Testis (tissue), 2 donors: ENCODE measurements at regions not wholly inside any gene's neighbourhood (a gene's known extent, or its start where the extent isn't known, plus 50 kb on each side); places are given as distances from the start of the nearest gene placed in this dataset.

Experiments used
- CTCF ChIP-seq, 3 experiments: fragments of 450-650 bp in 2 of 3; fragments of 200-600 bp in 1 of 3; sonication (generic) in 1 of 3; IDR thresholded peaks; one replicate each; pipeline ENCODE4 v1.5.1; 2016 to 2019; ENCODE audit warnings: antibody characterized with exemption in 3 of 3, mild to moderate bottlenecking in 2 of 3, moderate library complexity in 1 of 3
- POLR2A ChIP-seq: fragments of 450-650 bp; IDR thresholded peaks from one replicate; pipeline ENCODE4 v1.6.1; 2017; ENCODE audit warnings: antibody characterized with exemption, mild to moderate bottlenecking, moderate library complexity

- TF ChIP-seq POLR2A: no peak
- TF ChIP-seq CTCF (IDR thresholded peaks at IDR 0.05): no peak
Measured at GRCh38 chr10:128936392-128936791, 530.6 kb upstream of the MGMT start.
